Kidney (tissue), 13 donors: ENCODE measurements at regions not wholly inside any gene's neighbourhood (a gene's known extent, or its start where the extent isn't known, plus 50 kb on each side); places are given as distances from the start of the nearest gene placed in this dataset.

Experiments used
- DNase-seq, 5 donors: peaks; one replicate each; pipeline ENCODE4 v3.0.0-alpha.2; 2013 to 2020
- FAIRE-seq: peaks from 2 replicates; lab custom pipeline; 2012; peaks lifted over from hg19 to GRCh38; lab: Jason Lieb, UNC
- H3K27ac ChIP-seq, 2 donors: one replicate each; pipeline ENCODE4 v1.7.0; 2013; ENCODE audit warnings: low read depth in 2 of 2, low read length in 2 of 2, inconsistent platforms in 1 of 2
- H3K27me3 ChIP-seq: one replicate; pipeline ENCODE4 v1.7.1; 2013; ENCODE audit warnings: low read length, inconsistent platforms; ENCODE audit not compliant: control insufficient read depth, insufficient read depth
- H3K36me3 ChIP-seq, 3 donors: one replicate each; pipeline versions ENCODE4 v1.7.0 to v1.7.1; 2013; ENCODE audit warnings: low read length in 3 of 3, control low read depth in 1 of 3, inconsistent platforms in 1 of 3; ENCODE audit not compliant: insufficient read depth in 3 of 3, control insufficient read depth in 2 of 3
- H3K4me1 ChIP-seq, 3 donors: one replicate each; pipeline versions ENCODE4 v1.7.0 to v1.7.1; 2013; ENCODE audit warnings: low read length in 3 of 3, inconsistent platforms in 1 of 3, low read depth in 1 of 3; ENCODE audit not compliant: control insufficient read depth in 2 of 3, insufficient read depth in 2 of 3
- H3K4me3 ChIP-seq, 3 donors: one replicate each; pipeline versions ENCODE4 v1.7.0 to v1.8.1; 2013; ENCODE audit warnings: low read length in 3 of 3, control low read depth in 1 of 3, inconsistent platforms in 1 of 3
- H3K9ac ChIP-seq, 3 donors: one replicate each; pipeline versions ENCODE4 v1.7.0 to v1.7.1; 2013; ENCODE audit warnings: low read length in 3 of 3, control low read depth in 1 of 3, inconsistent platforms in 1 of 3
- H3K9me3 ChIP-seq, 3 donors: one replicate each; pipeline versions ENCODE4 v1.7.0 to v1.7.1; 2013; ENCODE audit warnings: low read length in 3 of 3, control low read depth in 1 of 3, inconsistent platforms in 1 of 3; ENCODE audit not compliant: control insufficient read depth in 2 of 3, insufficient read depth in 1 of 3
- CTCF ChIP-seq: IDR thresholded peaks from 3 replicates; pipeline ENCODE4 v1.5.1; 2012; ENCODE audit warnings: mild to moderate bottlenecking, moderate library complexity, borderline replicate concordance; ENCODE audit not compliant: insufficient read depth; ENCODE audit errors: extremely low read depth
- intact Hi-C: fragments of 100-400 bp; cut with DNase I; formaldehyde crosslinking; loops from one replicate; pipeline ENCODE4 v1.11.1; 2022
- donor health status: control.
- donor health status: control.
- donor health status: control.
- donor health status: control.
- donor health status: control.
- donor health status: DM: yes; HTN: yes; CAD: no.
- donor health status: Normal renal cell carcinoma (clear cell type).

GRCh38 chr2:239579081-239579480 is 178.3 kb upstream of the HDAC4 start:
- Histone ChIP-seq H3K27me3 (no peaks in the 10 kb centered on the region), H3K9me3 (no peaks in the 10 kb centered on the region)
- FAIRE-seq: no peak

GRCh38 chr2:239578381-239578780 is 177.6 kb upstream of the HDAC4 start:
- TF ChIP-seq CTCF: no peak
- DNase-seq (peak in 1 of 5 donors; percentile 43), FAIRE-seq (no peak)

More at GRCh38 chr2:239579081-239579480, 178.3 kb upstream of the HDAC4 start:
- no peak overlapping the region for H3K27ac ChIP-seq
- no peak overlapping the region for H3K9ac ChIP-seq
- DNase-seq: peak in 1 of 5 donors; percentile 29
- H3K36me3 ChIP-seq: no peaks in the 10 kb centered on the region
- intact Hi-C loops: no loop called here
- no peaks in the 10 kb centered on the region for H3K4me1 ChIP-seq
- no peak overlapping the region for H3K4me3 ChIP-seq
- no peak for TF ChIP-seq CTCF

GRCh38 chr2:239577935-239578334 is 177.1 kb upstream of the HDAC4 start:
- no peaks in the 10 kb centered on the region for H3K4me1 ChIP-seq
- no peak overlapping the region for H3K9ac ChIP-seq
- no peak for TF ChIP-seq CTCF
- H3K36me3 ChIP-seq: no peaks in the 10 kb centered on the region
- intact Hi-C loops: no loop called here
- H3K27me3 ChIP-seq: no peaks in the 10 kb centered on the region
- H3K9me3 ChIP-seq: no peaks in the 10 kb centered on the region
- peak in 1 of 5 donors; percentile 26 for DNase-seq
- no peak overlapping the region for H3K4me3 ChIP-seq
- FAIRE-seq: no peak
- H3K27ac ChIP-seq: no peak overlapping the region

More at GRCh38 chr2:239578381-239578780, 177.6 kb upstream of the HDAC4 start:
- intact Hi-C loops: no loop called here
- Histone ChIP-seq H3K9me3 (no peaks in the 10 kb centered on the region), H3K4me1 (no peaks in the 10 kb centered on the region), H3K27ac (no peak overlapping the region), H3K4me3 (no peak overlapping the region), H3K27me3 (no peaks in the 10 kb centered on the region), H3K9ac (no peak overlapping the region), H3K36me3 (no peaks in the 10 kb centered on the region)
